Mucosa of descending colon (tissue), 3 donors: ENCODE measurements at regions not wholly inside any gene's neighbourhood (a gene's known extent, or its start where the extent isn't known, plus 50 kb on each side); places are given as distances from the start of the nearest gene placed in this dataset.

Experiments
- ATAC-seq: fragments of 200-7000 bp; cut with Tn5 transposase; one replicate; pipeline ENCODE4 v1.9.1; 2020; ENCODE audit warnings: mild to moderate bottlenecking, moderate library complexity
- DNase-seq, 3 donors: peaks; one replicate each; pipeline ENCODE4 v3.0.0-alpha.2; 2020
- H3K36me3 ChIP-seq: fragments of 200-600 bp; one replicate; pipeline ENCODE4 v1.8.0; 2021; ENCODE audit warnings: low read depth, mild to moderate bottlenecking
- H3K4me1 ChIP-seq: fragments of 200-600 bp; one replicate; pipeline ENCODE4 v1.8.0; 2021; ENCODE audit warnings: low read depth, mild to moderate bottlenecking
- H3K4me3 ChIP-seq: fragments of 200-600 bp; one replicate; pipeline ENCODE4 v1.8.0; 2021; ENCODE audit warnings: mild to moderate bottlenecking
- H3K9me3 ChIP-seq: fragments of 200-600 bp; one replicate; pipeline ENCODE4 v1.8.0; 2021; ENCODE audit warnings: mild to moderate bottlenecking
- intact Hi-C, 2 donors: fragments of 100-400 bp; cut with DNase I in 1 of 2; cut with micrococcal nuclease in 1 of 2; formaldehyde crosslinking; loops; one replicate each; pipeline versions ENCODE4 v1.11.0 to v1.11.1; 2022; cut with DNase I, micrococcal nuclease
- TF ChIP-seq, protein P1 (sequence below): fragments of 200-600 bp; IDR thresholded peaks from one replicate; pipeline ENCODE4 v1.8.0; 2022; ENCODE audit warnings: antibody characterized with exemption, mild to moderate bottlenecking
- donor health status: DM: no; HTN: no; CAD: no; lungs with moderate emphysema.
- donor health status: DM: no; HTN: no; CAD: no.
- donor health status: DM: no; HTN: yes; CAD: no.

DNA sequence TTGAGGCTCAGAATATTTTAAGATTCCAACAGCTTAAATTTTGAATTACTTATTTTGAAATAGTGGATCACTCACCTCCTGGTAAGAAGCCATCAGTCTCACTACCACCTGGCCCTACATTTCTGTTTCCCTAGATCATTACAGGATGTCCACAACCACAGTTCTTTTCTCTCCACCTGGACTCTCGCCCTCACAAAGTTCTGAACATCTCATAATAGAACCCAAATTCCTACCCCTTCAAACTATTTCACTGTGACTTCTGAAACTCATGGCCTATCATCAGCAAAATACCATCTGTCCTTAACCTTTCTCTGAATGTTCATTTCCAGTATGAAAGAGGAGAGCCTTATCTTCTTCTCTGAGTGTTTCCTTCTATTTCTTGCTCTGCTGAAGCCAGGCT is 299.2 kb upstream of the MGAT5 start:
- intact Hi-C loops: no loop called here
- DNase-seq (no peak), ATAC-seq (no peak)
- Histone ChIP-seq H3K4me3 (no peak overlapping the region), H3K9me3 (no peaks in the 10 kb centered on the region), H3K4me1 (no peaks in the 10 kb centered on the region), H3K36me3 (no peaks in the 10 kb centered on the region)
- TF ChIP-seq, protein P1, sequence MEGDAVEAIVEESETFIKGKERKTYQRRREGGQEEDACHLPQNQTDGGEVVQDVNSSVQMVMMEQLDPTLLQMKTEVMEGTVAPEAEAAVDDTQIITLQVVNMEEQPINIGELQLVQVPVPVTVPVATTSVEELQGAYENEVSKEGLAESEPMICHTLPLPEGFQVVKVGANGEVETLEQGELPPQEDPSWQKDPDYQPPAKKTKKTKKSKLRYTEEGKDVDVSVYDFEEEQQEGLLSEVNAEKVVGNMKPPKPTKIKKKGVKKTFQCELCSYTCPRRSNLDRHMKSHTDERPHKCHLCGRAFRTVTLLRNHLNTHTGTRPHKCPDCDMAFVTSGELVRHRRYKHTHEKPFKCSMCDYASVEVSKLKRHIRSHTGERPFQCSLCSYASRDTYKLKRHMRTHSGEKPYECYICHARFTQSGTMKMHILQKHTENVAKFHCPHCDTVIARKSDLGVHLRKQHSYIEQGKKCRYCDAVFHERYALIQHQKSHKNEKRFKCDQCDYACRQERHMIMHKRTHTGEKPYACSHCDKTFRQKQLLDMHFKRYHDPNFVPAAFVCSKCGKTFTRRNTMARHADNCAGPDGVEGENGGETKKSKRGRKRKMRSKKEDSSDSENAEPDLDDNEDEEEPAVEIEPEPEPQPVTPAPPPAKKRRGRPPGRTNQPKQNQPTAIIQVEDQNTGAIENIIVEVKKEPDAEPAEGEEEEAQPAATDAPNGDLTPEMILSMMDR: no peak

DNA sequence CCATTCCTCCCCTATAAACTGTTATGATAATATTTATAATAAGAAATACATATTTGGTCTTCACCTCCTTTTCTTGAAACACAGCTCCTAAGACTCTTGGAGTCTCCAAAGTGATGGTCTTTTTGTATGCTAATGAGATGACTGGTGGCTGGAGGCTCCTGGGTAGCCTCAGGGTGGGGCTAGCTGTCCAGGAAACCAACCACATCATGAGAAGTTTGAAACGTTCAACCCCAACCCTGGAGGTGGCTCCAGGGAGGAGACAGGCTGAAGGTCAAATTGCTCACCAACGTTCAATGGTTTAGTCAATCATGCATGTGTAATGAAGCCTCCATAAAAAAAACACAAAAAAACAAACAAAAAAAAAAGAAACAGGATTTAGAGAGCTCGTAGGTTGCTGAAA is 298.7 kb upstream of the MGAT5 start:
- intact Hi-C loops: no loop called here
- TF ChIP-seq, protein P1: no peak
- ATAC-seq: no peak
- no peak overlapping the region for H3K4me3 ChIP-seq
- H3K4me1 ChIP-seq: no peaks in the 10 kb centered on the region
- DNase-seq: no peak
- H3K9me3 ChIP-seq: no peaks in the 10 kb centered on the region
- H3K36me3 ChIP-seq: no peaks in the 10 kb centered on the region

DNA sequence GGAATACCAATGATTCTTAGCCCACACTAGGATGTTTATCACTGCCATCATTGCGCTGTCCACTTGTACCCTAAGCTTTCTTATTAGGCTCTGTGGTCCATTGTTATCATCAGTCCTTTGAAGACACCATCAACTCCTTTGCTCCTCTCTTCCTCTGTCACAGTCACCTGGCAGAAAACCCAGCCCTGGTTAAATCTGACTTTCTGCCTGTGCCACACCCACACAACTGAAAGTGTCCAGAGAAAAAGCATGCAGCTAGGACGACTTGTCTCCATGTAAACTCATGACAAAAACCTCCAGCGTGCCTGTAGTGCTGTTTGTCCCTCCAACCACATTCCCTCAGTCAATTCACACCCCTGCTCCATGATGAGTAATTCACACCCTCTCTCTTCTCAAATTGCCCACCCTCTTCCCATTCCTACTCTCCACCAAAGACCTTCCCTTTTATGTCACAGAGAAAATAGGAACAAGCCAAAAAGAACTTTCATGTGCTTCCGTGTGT is 297.4 kb upstream of the MGAT5 start:
- H3K9me3 ChIP-seq: no peaks in the 10 kb centered on the region
- intact Hi-C loops: no loop called here
- no peaks in the 10 kb centered on the region for H3K36me3 ChIP-seq
- DNase-seq: no peak
- H3K4me3 ChIP-seq: no peak overlapping the region
- H3K4me1 ChIP-seq: no peaks in the 10 kb centered on the region
- TF ChIP-seq, protein P1: no peak
- no peak for ATAC-seq

DNA sequence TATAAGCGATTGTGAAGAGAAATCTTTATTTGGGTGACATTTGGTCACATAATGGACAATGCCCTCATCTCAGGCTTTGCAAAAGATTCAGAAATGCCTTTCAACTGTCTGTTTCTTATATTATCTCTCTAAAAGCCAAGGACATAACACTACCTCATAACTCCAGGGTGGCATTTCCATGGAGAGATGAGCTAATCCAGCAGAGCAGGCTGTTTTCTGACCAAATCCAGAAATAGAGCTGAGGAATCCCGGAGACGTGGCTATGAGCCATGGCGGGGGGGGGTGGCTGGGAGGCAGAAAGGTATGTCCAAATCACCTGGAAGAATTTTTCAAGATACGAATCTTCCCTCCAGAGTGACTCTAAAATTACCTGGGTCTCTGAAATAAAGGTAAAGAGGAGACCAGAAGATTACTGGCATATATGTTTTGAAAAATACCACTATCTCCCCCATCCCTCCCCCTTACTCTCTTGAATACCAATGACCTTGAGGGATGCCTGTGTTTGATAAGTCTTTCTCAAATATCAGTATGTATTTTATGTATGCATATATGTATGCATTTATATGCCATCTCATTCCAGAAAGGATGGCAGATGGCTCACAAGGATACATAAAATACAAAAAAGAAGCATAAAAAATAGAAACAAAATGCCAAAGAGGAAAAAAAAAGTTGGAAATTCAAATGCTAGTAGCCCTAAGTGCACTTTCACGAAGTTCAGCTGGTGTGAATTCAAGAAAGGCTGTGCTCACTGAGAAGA is 296.0 kb upstream of the MGAT5 start:
- ATAC-seq (no peak), DNase-seq (no peak)
- intact Hi-C loops: no loop called here
- Histone ChIP-seq H3K4me1 (no peaks in the 10 kb centered on the region), H3K4me3 (no peak overlapping the region), H3K9me3 (no peaks in the 10 kb centered on the region), H3K36me3 (no peaks in the 10 kb centered on the region)
- TF ChIP-seq, protein P1: no peak

DNA sequence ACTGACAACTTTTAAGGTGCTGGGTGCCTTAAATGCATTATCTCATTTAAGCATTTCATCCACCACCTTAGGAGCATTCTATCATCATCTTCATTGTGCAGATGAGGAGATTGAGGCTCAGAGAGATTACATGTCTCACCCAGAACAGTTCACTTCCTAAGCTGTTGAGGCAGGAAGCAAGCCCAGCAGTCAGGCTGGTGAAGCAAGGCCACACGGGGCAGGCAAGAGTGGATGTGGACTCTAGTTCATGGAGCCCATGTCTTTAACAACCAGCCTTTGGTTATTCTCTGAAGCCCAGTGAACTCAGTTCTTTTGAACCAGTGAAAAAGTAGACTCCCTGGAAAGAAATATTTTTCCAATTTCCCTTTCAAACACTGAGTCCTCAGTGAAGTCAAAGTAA is 294.8 kb upstream of the MGAT5 start:
- intact Hi-C loops: no loop called here
- Histone ChIP-seq H3K4me3 (no peak overlapping the region), H3K36me3 (no peaks in the 10 kb centered on the region), H3K4me1 (no peaks in the 10 kb centered on the region), H3K9me3 (no peaks in the 10 kb centered on the region)
- TF ChIP-seq, protein P1: no peak
- no peak for DNase-seq
- ATAC-seq: no peak
